Esophagus squamous epithelium (tissue), 5 donors: ENCODE measurements at regions not wholly inside any gene's neighbourhood (a gene's known extent, or its start where the extent isn't known, plus 50 kb on each side); places are given as distances from the start of the nearest gene placed in this dataset.

Experiments
- DNase-seq: peaks from one replicate; lab custom pipeline; 2025; lab: John Stamatoyannopoulos, UW
- H3K27ac ChIP-seq, 4 donors: fragments of 200-600 bp; sonication (generic); one replicate each; pipeline ENCODE4 v1.5.1; 2016 to 2019; ENCODE audit warnings: mild to moderate bottlenecking in 1 of 4
- H3K27me3 ChIP-seq, 4 donors: fragments of 200-600 bp; sonication (generic); 1 replicate in 3 of 4; 2 replicates in 1 of 4; pipeline versions ENCODE4 v1.5.1 to v1.6.0; 2017 to 2021; ENCODE audit warnings: antibody characterized with exemption in 1 of 4
- H3K36me3 ChIP-seq, 3 donors: fragments of 200-600 bp; sonication (generic); one replicate each; pipeline ENCODE4 v1.5.1; 2016 to 2019
- H3K4me1 ChIP-seq, 3 donors: fragments of 200-600 bp; sonication (generic); one replicate each; pipeline ENCODE4 v1.5.1; 2017 to 2019
- H3K4me3 ChIP-seq, 4 donors: fragments of 200-600 bp; sonication (generic); 1 replicate in 3 of 4; 2 replicates in 1 of 4; pipeline ENCODE4 v1.5.1; 2016 to 2019; ENCODE audit warnings: mild to moderate bottlenecking in 2 of 4, moderate library complexity in 1 of 4
- H3K9me3 ChIP-seq, 3 donors: fragments of 200-600 bp; sonication (generic); one replicate each; pipeline ENCODE4 v1.5.1; 2016 to 2019
- CTCF ChIP-seq, 6 experiments: fragments of 450-650 bp in 4 of 6; fragments of 200-600 bp in 2 of 6; sonication (generic) in 2 of 6; IDR thresholded peaks; one replicate each; pipeline ENCODE4 v1.5.1; 2016 to 2019; ENCODE audit warnings: antibody characterized with exemption in 6 of 6, mild to moderate bottlenecking in 4 of 6, moderate library complexity in 4 of 6
- POLR2A ChIP-seq, 4 donors: fragments of 450-650 bp; IDR thresholded peaks; one replicate each; pipeline ENCODE4 v1.6.1; 2017; ENCODE audit warnings: antibody characterized with exemption in 4 of 4, mild to moderate bottlenecking in 4 of 4, moderate library complexity in 3 of 4
- WGBS, 2 donors: methylation state at CpG; one replicate each; pipeline ENCODE4 v1.1.5; 2018; 5-methylcytosine and 5-hydroxymethylcytosine counted together
- intact Hi-C: fragments of 100-400 bp; cut with DNase I; formaldehyde crosslinking; loops from one replicate; pipeline ENCODE4 v1.15.0; 2022
- donor health status: DM: yes; HTN: yes; CAD: no.

- TF ChIP-seq CTCF (IDR thresholded peaks at IDR 0.05) (no peak), POLR2A (IDR thresholded peaks at IDR 0.05) (no peak)
- no peaks in the 10 kb centered on the region for H3K27me3 ChIP-seq
- H3K9me3 ChIP-seq, result no peaks in the 10 kb centered on the region
- H3K4me1 ChIP-seq, result no peaks in the 10 kb centered on the region
- 50 to 53% methylated on average over 3 of the region's 3 CpGs for WGBS, 2 donors
- no peak for DNase-seq
- no peak overlapping the region for H3K27ac ChIP-seq
- intact Hi-C loops, result no loop called here
- no peak overlapping the region for H3K4me3 ChIP-seq
- no peaks in the 10 kb centered on the region for H3K36me3 ChIP-seq
Observed at GRCh38 chr6:66326228-66326627, 619.2 kb upstream of the EYS start.

- TF ChIP-seq CTCF (IDR thresholded peaks at IDR 0.05) (no peak), POLR2A (IDR thresholded peaks at IDR 0.05) (no peak)
- Histone ChIP-seq H3K9me3 (no peaks in the 10 kb centered on the region), H3K27me3 (no peaks in the 10 kb centered on the region), H3K4me3 (no peak overlapping the region), H3K27ac (no peak overlapping the region), H3K36me3 (no peaks in the 10 kb centered on the region), H3K4me1 (no peaks in the 10 kb centered on the region)
- WGBS, 2 donors, result 67 to 76% methylated on average over 6 of the region's 6 CpGs
- DNase-seq, result no peak
- intact Hi-C loops, result no loop called here
Observed at GRCh38 chr6:66321017-66321416, 614.0 kb upstream of the EYS start.

GRCh38 chr6:66307490-66307889 is 600.5 kb upstream of the EYS start:
- TF ChIP-seq POLR2A (IDR thresholded peaks at IDR 0.05) (no peak), CTCF (IDR thresholded peaks at IDR 0.05) (no peak)
- intact Hi-C loops, result no loop called here
- WGBS, 2 donors, result 80 to 95% methylated on average over 2 of the region's 2 CpGs
- no peak overlapping the region for H3K27ac ChIP-seq
- DNase-seq, result no peak
- H3K9me3 ChIP-seq, result peaks cover 0 to 31% (median 0%) of the 10 kb centered on the region in 3 donors
- no peak overlapping the region for H3K4me3 ChIP-seq
- no peaks in the 10 kb centered on the region for H3K36me3 ChIP-seq
- no peaks in the 10 kb centered on the region for H3K27me3 ChIP-seq
- no peaks in the 10 kb centered on the region for H3K4me1 ChIP-seq

DNA sequence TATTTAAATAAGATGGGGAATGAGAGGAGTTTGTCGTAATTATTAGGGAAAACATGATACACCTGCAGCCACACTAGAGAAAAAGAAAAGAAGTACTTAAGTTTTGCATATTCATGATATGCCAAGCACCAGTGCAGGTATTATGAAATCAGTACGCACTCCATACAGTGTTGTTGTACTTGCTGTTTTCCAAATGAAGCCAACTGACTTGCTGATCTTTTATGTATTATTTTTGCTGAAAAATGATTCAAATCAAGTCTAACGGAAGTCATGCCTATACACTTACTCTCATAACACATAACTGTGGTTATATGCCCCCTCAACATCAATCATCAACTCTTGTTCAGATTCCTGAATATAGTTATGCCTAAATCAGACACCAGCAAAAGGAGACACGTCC is 584.9 kb upstream of the EYS start:
- H3K27ac ChIP-seq, result no peak overlapping the region
- H3K4me3 ChIP-seq, result no peak overlapping the region
- no peaks in the 10 kb centered on the region for H3K9me3 ChIP-seq
- DNase-seq, result no peak
- H3K36me3 ChIP-seq, result no peaks in the 10 kb centered on the region
- intact Hi-C loops, result no loop called here
- no peaks in the 10 kb centered on the region for H3K27me3 ChIP-seq
- WGBS, 2 donors, result 65 to 73% methylated on average over 4 of the region's 4 CpGs
- no peak for TF ChIP-seq CTCF (IDR thresholded peaks at IDR 0.05)
- no peaks in the 10 kb centered on the region for H3K4me1 ChIP-seq

- 57 to 62% methylated on average over 2 of the region's 2 CpGs for WGBS, 2 donors
- DNase-seq, result no peak
- intact Hi-C loops, result no loop called here
Observed at GRCh38 chr6:66289889-66290288, 582.9 kb upstream of the EYS start.

More at GRCh38 chr6:66289889-66290288, 582.9 kb upstream of the EYS start:
- Histone ChIP-seq H3K4me1 (no peaks in the 10 kb centered on the region), H3K4me3 (no peak overlapping the region), H3K9me3 (no peaks in the 10 kb centered on the region), H3K27ac (no peak overlapping the region), H3K27me3 (no peaks in the 10 kb centered on the region), H3K36me3 (no peaks in the 10 kb centered on the region)
- TF ChIP-seq POLR2A (IDR thresholded peaks at IDR 0.05) (no peak), CTCF (IDR thresholded peaks at IDR 0.05) (no peak)
